ENCODE measurements at regions not wholly inside any gene's neighbourhood (a gene's known extent, or its start where the extent isn't known, plus 50 kb on each side); places are given as distances from the start of the nearest gene placed in this dataset.

DNA sequence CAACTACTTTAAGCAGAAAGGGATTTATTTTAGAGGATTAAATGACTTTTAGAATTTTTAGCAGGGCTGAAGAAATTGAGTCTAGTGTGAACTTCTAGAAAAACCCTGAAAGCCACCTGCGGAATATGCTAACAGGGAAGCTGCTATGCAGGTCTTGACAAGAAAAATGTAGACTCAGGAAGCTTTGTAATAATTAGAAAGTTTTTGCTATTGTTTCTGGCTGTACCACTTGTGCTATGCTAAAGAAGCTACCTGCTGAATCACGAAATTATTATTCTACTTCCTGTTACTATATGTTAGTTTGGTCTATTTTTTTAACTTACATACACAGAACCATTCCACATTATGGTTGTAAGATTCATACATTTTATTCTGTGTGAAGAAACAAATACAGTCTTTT is 74.0 kb upstream of the CHSY3 start (continued):
- TF ChIP-seq, protein P1, sequence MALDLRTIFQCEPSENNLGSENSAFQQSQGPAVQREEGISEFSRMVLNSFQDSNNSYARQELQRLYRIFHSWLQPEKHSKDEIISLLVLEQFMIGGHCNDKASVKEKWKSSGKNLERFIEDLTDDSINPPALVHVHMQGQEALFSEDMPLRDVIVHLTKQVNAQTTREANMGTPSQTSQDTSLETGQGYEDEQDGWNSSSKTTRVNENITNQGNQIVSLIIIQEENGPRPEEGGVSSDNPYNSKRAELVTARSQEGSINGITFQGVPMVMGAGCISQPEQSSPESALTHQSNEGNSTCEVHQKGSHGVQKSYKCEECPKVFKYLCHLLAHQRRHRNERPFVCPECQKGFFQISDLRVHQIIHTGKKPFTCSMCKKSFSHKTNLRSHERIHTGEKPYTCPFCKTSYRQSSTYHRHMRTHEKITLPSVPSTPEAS (tag by site-specific recombination; IDR thresholded peaks at IDR 0.05), result no peak
- TF ChIP-seq, protein P2, sequence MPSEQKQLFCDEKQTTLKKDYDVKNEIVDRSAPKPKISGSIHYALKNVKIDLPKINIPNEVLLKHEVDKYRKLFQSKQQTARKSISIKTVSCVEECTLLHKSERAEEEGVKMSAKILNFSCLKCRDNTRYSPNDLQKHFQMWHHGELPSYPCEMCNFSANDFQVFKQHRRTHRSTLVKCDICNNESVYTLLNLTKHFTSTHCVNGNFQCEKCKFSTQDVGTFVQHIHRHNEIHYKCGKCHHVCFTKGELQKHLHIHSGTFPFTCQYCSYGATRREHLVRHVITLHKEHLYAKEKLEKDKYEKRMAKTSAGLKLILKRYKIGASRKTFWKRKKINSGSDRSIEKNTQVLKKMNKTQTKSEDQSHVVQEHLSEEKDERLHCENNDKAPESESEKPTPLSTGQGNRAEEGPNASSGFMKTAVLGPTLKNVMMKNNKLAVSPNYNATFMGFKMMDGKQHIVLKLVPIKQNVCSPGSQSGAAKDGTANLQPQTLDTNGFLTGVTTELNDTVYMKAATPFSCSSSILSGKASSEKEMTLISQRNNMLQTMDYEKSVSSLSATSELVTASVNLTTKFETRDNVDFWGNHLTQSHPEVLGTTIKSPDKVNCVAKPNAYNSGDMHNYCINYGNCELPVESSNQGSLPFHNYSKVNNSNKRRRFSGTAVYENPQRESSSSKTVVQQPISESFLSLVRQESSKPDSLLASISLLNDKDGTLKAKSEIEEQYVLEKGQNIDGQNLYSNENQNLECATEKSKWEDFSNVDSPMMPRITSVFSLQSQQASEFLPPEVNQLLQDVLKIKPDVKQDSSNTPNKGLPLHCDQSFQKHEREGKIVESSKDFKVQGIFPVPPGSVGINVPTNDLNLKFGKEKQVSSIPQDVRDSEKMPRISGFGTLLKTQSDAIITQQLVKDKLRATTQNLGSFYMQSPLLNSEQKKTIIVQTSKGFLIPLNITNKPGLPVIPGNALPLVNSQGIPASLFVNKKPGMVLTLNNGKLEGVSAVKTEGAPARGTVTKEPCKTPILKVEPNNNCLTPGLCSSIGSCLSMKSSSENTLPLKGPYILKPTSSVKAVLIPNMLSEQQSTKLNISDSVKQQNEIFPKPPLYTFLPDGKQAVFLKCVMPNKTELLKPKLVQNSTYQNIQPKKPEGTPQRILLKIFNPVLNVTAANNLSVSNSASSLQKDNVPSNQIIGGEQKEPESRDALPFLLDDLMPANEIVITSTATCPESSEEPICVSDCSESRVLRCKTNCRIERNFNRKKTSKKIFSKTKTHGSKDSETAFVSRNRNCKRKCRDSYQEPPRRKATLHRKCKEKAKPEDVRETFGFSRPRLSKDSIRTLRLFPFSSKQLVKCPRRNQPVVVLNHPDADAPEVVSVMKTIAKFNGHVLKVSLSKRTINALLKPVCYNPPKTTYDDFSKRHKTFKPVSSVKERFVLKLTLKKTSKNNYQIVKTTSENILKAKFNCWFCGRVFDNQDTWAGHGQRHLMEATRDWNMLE (tag by site-specific recombination; conservative IDR thresholded peaks at IDR 0.05; ENCODE audit: low read depth), result no peak
- TF ChIP-seq ZNF211 (tag by site-specific recombination; IDR thresholded peaks at IDR 0.05; ENCODE audit: low read depth) (no peak), ZNF324 (tag by site-specific recombination; IDR thresholded peaks at IDR 0.05) (no peak), ZBTB8A (tag by site-specific recombination; IDR thresholded peaks at IDR 0.05) (no peak), ZEB2 (tag by site-specific recombination; IDR thresholded peaks at IDR 0.05) (no peak), ZSCAN23 (tag by site-specific recombination; IDR thresholded peaks at IDR 0.05) (no peak), ZNF248 (tag by site-specific recombination; IDR thresholded peaks at IDR 0.05) (no peak), ZNF558 (tag by site-specific recombination; IDR thresholded peaks at IDR 0.05) (no peak), KLF9 (tag by site-specific recombination; IDR thresholded peaks at IDR 0.05; ENCODE audit: low read depth) (no peak)
- TF ChIP-seq, protein P3, sequence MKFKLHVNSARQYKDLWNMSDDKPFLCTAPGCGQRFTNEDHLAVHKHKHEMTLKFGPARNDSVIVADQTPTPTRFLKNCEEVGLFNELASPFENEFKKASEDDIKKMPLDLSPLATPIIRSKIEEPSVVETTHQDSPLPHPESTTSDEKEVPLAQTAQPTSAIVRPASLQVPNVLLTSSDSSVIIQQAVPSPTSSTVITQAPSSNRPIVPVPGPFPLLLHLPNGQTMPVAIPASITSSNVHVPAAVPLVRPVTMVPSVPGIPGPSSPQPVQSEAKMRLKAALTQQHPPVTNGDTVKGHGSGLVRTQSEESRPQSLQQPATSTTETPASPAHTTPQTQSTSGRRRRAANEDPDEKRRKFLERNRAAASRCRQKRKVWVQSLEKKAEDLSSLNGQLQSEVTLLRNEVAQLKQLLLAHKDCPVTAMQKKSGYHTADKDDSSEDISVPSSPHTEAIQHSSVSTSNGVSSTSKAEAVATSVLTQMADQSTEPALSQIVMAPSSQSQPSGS (tag by site-specific recombination; IDR thresholded peaks at IDR 0.05; ENCODE audit: low read depth), result no peak

DNA sequence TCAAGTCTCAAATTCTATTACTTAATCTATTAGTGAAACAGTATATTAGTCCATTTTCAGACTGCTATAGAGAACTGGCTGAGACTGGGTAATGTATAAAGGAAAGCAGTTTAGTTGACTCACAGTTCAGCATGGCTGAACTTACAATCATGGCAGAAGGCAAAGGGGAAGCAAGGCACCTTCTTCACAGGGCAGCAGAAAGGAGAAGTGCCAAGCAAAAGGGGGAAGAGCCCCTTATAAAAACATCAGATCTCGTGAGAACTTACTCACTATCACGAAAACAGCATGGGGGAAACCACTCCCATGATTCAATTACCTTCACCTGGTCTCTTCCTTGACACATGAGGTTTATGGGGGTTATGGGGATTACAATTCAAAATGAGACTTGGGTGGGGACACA is 67.9 kb upstream of the CHSY3 start:
- Histone ChIP-seq H3K27ac (ENCODE audit: extremely low read depth, low read depth, low read length) (no peak overlapping the region), H3K4me3 (ENCODE audit: low read depth, low read length) (no peak overlapping the region), H3K4me1 (ENCODE audit: control insufficient read depth, insufficient read depth, low read length) (no peaks in the 10 kb centered on the region), H3K36me3 (ENCODE audit: control insufficient read depth in 2 of 2, insufficient read depth in 1 of 2, low read length in 2 of 2) (no peaks in the 10 kb centered on the region), H3K9me3 (ENCODE audit: control insufficient read depth, insufficient read depth, low read depth, low read length) (no peaks in the 10 kb centered on the region)
- no peak for TF ChIP-seq MZF1 (tag by site-specific recombination; IDR thresholded peaks at IDR 0.05; ENCODE audit: borderline replicate concordance)
- no peak for TF ChIP-seq ZNF473 (tag by site-specific recombination; IDR thresholded peaks at IDR 0.05)
- TF ChIP-seq ZFP69B (tag by site-specific recombination; IDR thresholded peaks at IDR 0.05), result no peak
- no peak for TF ChIP-seq HOXA7 (CRISPR knock-in tag; IDR thresholded peaks at IDR 0.05; ENCODE audit: borderline replicate concordance)
- TF ChIP-seq ZNF785 (tag by site-specific recombination; IDR thresholded peaks at IDR 0.05), result no peak
- TF ChIP-seq ZBTB20 (tag by site-specific recombination; IDR thresholded peaks at IDR 0.05), result no peak
- no peak for TF ChIP-seq EGR2 (tag by site-specific recombination; IDR thresholded peaks at IDR 0.05; ENCODE audit: low read depth)
- ChIA-PET POLR2A (no interaction called here), CTCF (no interaction called here)

DNA sequence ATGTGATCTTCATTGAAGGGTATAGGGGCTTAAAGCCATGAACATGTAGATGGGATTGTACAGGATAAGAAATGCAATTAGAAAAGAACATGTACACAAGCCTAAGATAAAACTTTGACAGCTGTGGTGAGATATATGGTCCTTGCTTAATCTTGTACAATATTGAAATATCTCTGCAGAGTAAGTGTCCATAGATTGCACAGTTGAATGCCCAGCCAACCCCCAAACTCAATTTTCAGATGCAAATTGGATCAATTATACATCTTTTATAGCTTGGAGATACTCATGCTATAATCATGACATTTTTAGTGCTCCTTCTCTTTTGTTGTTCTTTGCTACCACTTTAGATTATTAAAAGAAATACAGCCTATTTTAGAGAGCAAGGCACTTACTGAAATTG is 59.5 kb upstream of the CHSY3 start:
- POLR2A ChIA-PET, result no interaction called here
- TF ChIP-seq ZNF37A (tag by site-specific recombination; IDR thresholded peaks at IDR 0.05) (no peak), TCF7L2 (IDR thresholded peaks at IDR 0.05; ENCODE audit: borderline replicate concordance, low read depth, low read length) (no peak), ZNF211 (tag by site-specific recombination; IDR thresholded peaks at IDR 0.05; ENCODE audit: low read depth) (no peak), BCL11B (tag by site-specific recombination; IDR thresholded peaks at IDR 0.05; ENCODE audit: low read depth) (no peak)
- TF ChIP-seq, protein P4, sequence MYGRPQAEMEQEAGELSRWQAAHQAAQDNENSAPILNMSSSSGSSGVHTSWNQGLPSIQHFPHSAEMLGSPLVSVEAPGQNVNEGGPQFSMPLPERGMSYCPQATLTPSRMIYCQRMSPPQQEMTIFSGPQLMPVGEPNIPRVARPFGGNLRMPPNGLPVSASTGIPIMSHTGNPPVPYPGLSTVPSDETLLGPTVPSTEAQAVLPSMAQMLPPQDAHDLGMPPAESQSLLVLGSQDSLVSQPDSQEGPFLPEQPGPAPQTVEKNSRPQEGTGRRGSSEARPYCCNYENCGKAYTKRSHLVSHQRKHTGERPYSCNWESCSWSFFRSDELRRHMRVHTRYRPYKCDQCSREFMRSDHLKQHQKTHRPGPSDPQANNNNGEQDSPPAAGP (tag by site-specific recombination; IDR thresholded peaks at IDR 0.05), result no peak
- no peaks in the 10 kb centered on the region for H3K9me3 ChIP-seq (ENCODE audit: control insufficient read depth, insufficient read depth, low read depth, low read length)
- H3K4me3 ChIP-seq (ENCODE audit: low read depth, low read length), result no peak overlapping the region
- no peaks in the 10 kb centered on the region for H3K36me3 ChIP-seq (ENCODE audit: control insufficient read depth in 2 of 2, insufficient read depth in 1 of 2, low read length in 2 of 2)
- no peaks in the 10 kb centered on the region for H3K4me1 ChIP-seq (ENCODE audit: control insufficient read depth, insufficient read depth, low read length)
- no peak overlapping the region for H3K27ac ChIP-seq (ENCODE audit: extremely low read depth, low read depth, low read length)
- CTCF ChIA-PET, result interaction anchor here (1.2 kb wide), 1 partner anchor 74 kb away, joined by 3 read pairs; no protein-coding TSS in a partner anchor
